ENCODE measurements at regions not wholly inside any gene's neighbourhood (a gene's known extent, or its start where the extent isn't known, plus 50 kb on each side); places are given as distances from the start of the nearest gene placed in this dataset.
"Not testable (repeated sequence)": the region's sequence is repeated elsewhere in the genome, so short reads cannot be mapped to it uniquely, and the experiment has no call there.

- TF ChIP-seq, protein P1, sequence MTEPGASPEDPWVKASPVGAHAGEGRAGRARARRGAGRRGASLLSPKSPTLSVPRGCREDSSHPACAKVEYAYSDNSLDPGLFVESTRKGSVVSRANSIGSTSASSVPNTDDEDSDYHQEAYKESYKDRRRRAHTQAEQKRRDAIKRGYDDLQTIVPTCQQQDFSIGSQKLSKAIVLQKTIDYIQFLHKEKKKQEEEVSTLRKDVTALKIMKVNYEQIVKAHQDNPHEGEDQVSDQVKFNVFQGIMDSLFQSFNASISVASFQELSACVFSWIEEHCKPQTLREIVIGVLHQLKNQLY (CRISPR knock-in tag; IDR thresholded peaks at IDR 0.05) = no peak
- TF ChIP-seq JUN (CRISPR knock-in tag; IDR thresholded peaks at IDR 0.05) (no peak), ERG (CRISPR knock-in tag; IDR thresholded peaks at IDR 0.05) (no peak), CREB1 (CRISPR knock-in tag; IDR thresholded peaks at IDR 0.05) (no peak), ZBTB43 (CRISPR knock-in tag; IDR thresholded peaks at IDR 0.05) (no peak)
Observed at GRCh38 chr11:121376130-121376529, 76.0 kb upstream of the SORL1 start (continued).

DNA sequence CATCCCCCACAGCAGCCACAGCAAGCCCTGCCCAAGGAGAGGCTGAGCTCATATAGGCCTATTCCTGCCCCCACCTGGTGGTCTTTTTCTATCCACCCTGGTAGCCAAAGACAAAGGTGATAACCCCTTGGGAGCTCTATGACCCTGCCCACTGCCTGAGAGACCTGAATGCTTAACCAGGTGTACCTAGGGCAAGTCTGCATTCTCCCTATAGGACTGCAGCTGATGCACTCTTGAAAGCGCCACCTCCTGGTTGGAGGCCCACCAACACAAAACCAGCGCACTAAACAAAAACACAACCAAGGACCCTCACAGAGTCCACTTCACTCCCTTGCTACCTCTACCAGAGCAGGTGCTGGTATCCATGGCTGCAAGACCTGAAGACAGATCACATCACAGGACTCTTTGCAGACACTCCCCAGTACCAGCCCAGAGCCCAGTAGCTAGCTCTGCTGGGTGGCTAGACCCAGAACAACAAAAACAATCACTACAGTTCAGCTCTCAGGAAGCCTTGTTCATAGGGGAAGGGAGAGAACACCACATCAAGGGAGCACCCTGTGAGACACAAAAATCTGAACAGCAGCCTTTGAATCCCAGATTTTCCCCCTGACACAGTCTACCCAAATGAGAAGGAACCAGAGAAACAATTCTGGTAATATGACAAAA is 72.8 kb upstream of the SORL1 start:
- TF ChIP-seq CTCF (IDR thresholded peaks at IDR 0.05) = peak; percentile 31; the same call in 1 of the 2 replicates
- H3K4me1 Mint-ChIP-seq = peaks cover 41% of the 10 kb centered on the region
- ATAC-seq (peak; percentile 97), DNase-seq (ENCODE audit: low spot score) (peak; percentile 71)
- CTCF ChIA-PET = interaction anchor here (0.6 to 2.6 kb wide), 19 partner anchors 8 to 145 kb away, joined by 3 to 20 read pairs (median 4); partner anchors contain the start of gene SC5D
- H3K27ac Mint-ChIP-seq; H3K36me3 Mint-ChIP-seq; H3K4me3 Mint-ChIP-seq; POLR2A ChIA-PET; H3K27me3 Mint-ChIP-seq (ENCODE audit: low read depth); H3K9me3 Mint-ChIP-seq: not testable (repeated sequence)

DNA sequence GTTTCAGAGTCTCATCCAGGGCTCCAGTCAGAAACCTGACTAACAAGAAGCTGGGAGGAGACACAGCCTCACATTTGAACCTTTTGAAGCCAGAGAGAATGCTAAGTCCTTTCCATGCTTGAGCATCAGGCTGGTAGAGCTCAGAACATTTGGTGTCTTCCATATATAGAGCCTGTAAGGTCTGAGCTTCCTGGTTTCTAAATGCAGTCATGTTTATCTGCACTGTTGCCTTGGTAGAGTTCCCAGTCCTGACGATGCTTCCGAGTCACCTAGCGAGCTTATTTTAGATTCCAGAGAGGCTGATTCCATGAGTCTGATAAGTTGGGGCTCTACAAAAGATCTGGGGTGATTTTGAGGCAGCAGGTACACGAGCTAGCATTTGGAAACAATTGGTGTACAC is 68.4 kb upstream of the SORL1 start:
- no peaks in the 10 kb centered on the region for H3K36me3 Mint-ChIP-seq
- TF ChIP-seq ZNF219 (CRISPR knock-in tag; IDR thresholded peaks at IDR 0.05; ENCODE audit: borderline replicate concordance) (no peak), CBFB (CRISPR knock-in tag; IDR thresholded peaks at IDR 0.05; ENCODE audit: low read depth) (no peak), MXD4 (CRISPR knock-in tag; IDR thresholded peaks at IDR 0.05; ENCODE audit: borderline replicate concordance) (no peak)
- peaks cover 7% of the 10 kb centered on the region for H3K9me3 Mint-ChIP-seq
- H3K27me3 Mint-ChIP-seq (ENCODE audit: low read depth) = no peaks in the 10 kb centered on the region
- DNase-seq (ENCODE audit: low spot score) = no peak
- CTCF ChIA-PET = interaction anchor here (1.3 kb wide), 1 partner anchor 11 kb away, joined by 3 read pairs; no protein-coding TSS in a partner anchor
- ATAC-seq = no peak
- no peak overlapping the region for H3K27ac Mint-ChIP-seq
- POLR2A ChIA-PET = no interaction called here
- H3K4me3 Mint-ChIP-seq = no peak overlapping the region
- peaks cover 21% of the 10 kb centered on the region for H3K4me1 Mint-ChIP-seq

- no peak overlapping the region for H3K4me3 Mint-ChIP-seq
- H3K36me3 Mint-ChIP-seq = 0 out of 2 replicates have a peak, but pooled peaks cover 4% of the 10 kb centered on the region
- DNase-seq (ENCODE audit: low spot score) (no peak), ATAC-seq (no peak)
- peaks cover 7% of the 10 kb centered on the region for H3K9me3 Mint-ChIP-seq
- H3K4me1 Mint-ChIP-seq = peaks cover 17% of the 10 kb centered on the region
- POLR2A ChIA-PET = no interaction called here
- H3K27ac Mint-ChIP-seq = no peak overlapping the region
- no peaks in the 10 kb centered on the region; the same call in 1 of the 2 replicates for H3K27me3 Mint-ChIP-seq (ENCODE audit: low read depth)
- CTCF ChIA-PET = no interaction called here
- TF ChIP-seq NFYB (CRISPR knock-in tag; conservative IDR thresholded peaks at IDR 0.05; ENCODE audit: low read depth) (no peak), OVOL2 (CRISPR knock-in tag; IDR thresholded peaks at IDR 0.05; ENCODE audit: borderline replicate concordance) (no peak), ATF6 (CRISPR knock-in tag; IDR thresholded peaks at IDR 0.05) (no peak), KAT7 (CRISPR knock-in tag; IDR thresholded peaks at IDR 0.05; ENCODE audit: borderline replicate concordance) (no peak), CDX4 (CRISPR knock-in tag; IDR thresholded peaks at IDR 0.05; ENCODE audit: borderline replicate concordance) (no peak), FOXK1 (CRISPR knock-in tag; IDR thresholded peaks at IDR 0.05) (no peak), NR3C1 (CRISPR knock-in tag; conservative IDR thresholded peaks at IDR 0.05; ENCODE audit: low read depth) (no peak), ZNF396 (CRISPR knock-in tag; IDR thresholded peaks at IDR 0.05; ENCODE audit: borderline replicate concordance) (no peak)
- TF ChIP-seq, protein P2, sequence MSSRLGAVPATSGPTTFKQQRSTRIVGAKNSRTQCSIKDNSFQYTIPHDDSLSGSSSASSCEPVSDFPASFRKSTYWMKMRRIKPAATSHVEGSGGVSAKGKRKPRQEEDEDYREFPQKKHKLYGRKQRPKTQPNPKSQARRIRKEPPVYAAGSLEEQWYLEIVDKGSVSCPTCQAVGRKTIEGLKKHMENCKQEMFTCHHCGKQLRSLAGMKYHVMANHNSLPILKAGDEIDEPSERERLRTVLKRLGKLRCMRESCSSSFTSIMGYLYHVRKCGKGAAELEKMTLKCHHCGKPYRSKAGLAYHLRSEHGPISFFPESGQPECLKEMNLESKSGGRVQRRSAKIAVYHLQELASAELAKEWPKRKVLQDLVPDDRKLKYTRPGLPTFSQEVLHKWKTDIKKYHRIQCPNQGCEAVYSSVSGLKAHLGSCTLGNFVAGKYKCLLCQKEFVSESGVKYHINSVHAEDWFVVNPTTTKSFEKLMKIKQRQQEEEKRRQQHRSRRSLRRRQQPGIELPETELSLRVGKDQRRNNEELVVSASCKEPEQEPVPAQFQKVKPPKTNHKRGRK (CRISPR knock-in tag; IDR thresholded peaks at IDR 0.05; ENCODE audit: borderline replicate concordance) = no peak
- TF ChIP-seq, protein P3, sequence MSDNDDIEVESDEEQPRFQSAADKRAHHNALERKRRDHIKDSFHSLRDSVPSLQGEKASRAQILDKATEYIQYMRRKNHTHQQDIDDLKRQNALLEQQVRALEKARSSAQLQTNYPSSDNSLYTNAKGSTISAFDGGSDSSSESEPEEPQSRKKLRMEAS (CRISPR knock-in tag; IDR thresholded peaks at IDR 0.05) = no peak
- TF ChIP-seq, protein P1 (CRISPR knock-in tag; IDR thresholded peaks at IDR 0.05) = no peak
Observed at GRCh38 chr11:121385688-121386087, 66.4 kb upstream of the SORL1 start.

All from WTC11 (cell line).